ENCODE measurements at regions not wholly inside any gene's neighbourhood (a gene's known extent, or its start where the extent isn't known, plus 50 kb on each side); places are given as distances from the start of the nearest gene placed in this dataset.

DNA sequence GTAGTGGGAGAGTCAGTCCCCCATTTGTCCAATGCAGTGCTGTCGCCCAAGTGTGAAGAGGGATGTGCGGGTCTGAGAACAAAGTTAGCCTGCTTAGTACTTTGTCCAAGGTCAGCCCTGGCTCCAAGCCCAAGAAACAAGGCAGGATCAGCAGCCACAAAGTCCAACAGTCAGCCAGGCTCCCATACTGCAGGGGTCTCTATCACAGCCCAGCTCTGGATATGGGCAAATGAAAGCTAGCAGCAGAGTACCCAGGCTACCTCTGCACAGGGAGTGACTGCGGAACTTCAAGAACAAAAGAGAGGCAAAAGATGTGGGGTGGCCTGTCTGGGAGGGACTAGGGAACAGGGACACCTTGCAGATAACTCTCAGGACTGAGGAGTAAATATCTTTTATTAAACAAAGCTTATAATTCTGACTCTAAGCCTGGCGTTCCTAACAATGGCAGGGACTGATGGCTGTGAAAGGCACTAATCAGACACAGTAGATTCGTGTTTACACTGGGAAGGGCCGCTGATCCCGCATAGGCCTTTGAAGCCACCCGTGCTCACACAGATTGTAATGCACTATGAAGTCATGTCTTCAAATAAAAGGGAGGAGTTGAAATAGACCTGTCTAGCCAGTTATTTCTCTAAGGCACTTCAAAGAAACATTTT lies 91.0 kb upstream of the EEA1 start:
- no peaks in the 10 kb centered on the region for H3K9me3 ChIP-seq (ENCODE audit: control insufficient read depth, low read length, poor library complexity, severe bottlenecking)
- no peaks in the 10 kb centered on the region for H3K4me1 Mint-ChIP-seq
- no peak for DNase-seq
- no peak overlapping the region for H3K4me3 Mint-ChIP-seq
- no peak for ATAC-seq
- peaks cover 4% of the 10 kb centered on the region for H3K27me3 Mint-ChIP-seq
- H3K27ac Mint-ChIP-seq = no peak overlapping the region
- no peaks in the 10 kb centered on the region for H3K36me3 Mint-ChIP-seq (ENCODE audit: low read depth)

DNA sequence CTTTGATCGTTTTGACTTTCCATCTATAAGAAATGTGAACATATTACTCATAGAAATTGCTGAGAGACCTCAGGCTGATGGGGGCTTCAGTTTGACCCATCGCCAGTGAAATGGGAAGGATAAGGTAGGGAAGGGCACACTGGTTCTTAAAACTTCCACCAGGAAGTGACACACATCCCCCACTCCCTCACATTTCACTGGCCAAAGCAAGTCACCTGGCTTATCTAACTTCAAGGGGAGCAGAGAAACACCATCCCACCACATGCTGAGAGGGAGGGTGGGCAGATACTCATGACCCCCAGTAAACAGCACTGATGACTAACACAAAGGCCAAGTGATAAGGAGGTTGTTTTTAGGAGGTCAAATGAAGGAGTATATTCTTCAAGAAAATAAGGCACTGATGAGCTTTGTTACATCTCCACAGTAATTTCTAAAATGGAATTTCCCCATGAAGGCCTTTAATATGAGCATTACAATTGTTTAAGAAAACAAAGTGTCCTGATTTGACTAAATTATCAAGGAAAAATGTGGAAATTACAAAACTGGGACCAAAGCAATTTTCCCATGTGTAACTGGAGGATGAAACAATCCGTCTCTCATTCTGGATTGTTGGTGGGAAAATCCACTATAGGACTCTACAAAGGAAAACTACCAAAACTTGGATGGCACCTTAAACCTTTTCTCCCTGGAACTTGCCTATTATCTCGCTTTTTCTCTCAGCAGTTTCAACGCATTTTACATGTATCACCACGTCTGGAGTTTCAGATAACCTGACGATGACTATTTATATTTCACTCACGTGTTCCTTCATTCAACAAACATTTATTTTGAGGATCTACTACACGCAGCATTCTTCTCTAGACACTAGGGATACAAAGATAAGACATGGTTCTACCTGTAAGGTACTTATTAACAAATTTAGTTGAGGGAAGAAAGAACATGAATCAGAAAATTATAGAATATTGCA lies 91.8 kb upstream of the EEA1 start:
- Mint-ChIP-seq H3K27ac (peak overlapping the region; percentile 34), H3K27me3 (peaks cover 4% of the 10 kb centered on the region), H3K36me3 (ENCODE audit: low read depth) (no peaks in the 10 kb centered on the region), H3K4me1 (no peaks in the 10 kb centered on the region), H3K4me3 (no peak overlapping the region)
- H3K9me3 ChIP-seq (ENCODE audit: control insufficient read depth, low read length, poor library complexity, severe bottlenecking) = no peaks in the 10 kb centered on the region
- ATAC-seq (no peak), DNase-seq (no peak)

DNA sequence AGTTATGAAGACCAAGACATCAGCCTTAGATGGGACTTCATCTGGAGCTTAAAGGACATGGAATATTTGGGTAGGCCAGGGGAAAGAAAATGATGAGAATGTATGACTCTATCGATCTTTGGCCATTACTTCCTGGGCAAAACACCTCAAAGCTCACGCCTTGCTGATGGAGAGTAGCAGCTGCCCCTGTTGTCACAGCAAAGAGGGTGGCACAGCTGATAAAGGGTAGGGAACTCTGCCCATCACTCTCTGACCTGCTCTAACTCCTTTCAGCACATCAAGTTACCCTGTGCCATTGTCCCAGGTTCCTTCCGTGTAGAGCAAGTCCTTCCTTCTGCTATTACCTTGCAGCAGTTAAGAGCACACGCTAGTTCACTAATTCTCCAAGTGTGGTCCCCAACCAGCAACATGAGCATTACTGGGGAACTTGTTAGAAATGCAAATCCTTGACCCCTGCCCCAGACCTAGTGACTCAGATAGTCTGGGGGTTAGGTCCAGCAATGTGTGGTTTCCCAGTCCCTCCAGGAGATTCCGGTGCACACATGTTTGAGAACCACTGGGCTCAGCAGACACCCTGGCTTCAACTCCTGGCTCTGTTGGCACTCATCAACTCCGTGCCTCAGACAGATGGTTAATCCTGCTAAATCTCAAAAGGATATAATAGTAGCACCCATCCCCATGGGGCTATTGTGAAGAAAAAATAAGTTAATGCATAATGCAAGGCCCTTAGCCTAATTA lies 93.7 kb upstream of the EEA1 start:
- Mint-ChIP-seq H3K27ac (no peak overlapping the region), H3K4me1 (no peaks in the 10 kb centered on the region), H3K36me3 (ENCODE audit: low read depth) (no peaks in the 10 kb centered on the region), H3K4me3 (no peak overlapping the region), H3K27me3 (peaks cover 4% of the 10 kb centered on the region)
- DNase-seq = no peak
- H3K9me3 ChIP-seq (ENCODE audit: control insufficient read depth, low read length, poor library complexity, severe bottlenecking) = no peaks in the 10 kb centered on the region
- no peak for ATAC-seq

DNA sequence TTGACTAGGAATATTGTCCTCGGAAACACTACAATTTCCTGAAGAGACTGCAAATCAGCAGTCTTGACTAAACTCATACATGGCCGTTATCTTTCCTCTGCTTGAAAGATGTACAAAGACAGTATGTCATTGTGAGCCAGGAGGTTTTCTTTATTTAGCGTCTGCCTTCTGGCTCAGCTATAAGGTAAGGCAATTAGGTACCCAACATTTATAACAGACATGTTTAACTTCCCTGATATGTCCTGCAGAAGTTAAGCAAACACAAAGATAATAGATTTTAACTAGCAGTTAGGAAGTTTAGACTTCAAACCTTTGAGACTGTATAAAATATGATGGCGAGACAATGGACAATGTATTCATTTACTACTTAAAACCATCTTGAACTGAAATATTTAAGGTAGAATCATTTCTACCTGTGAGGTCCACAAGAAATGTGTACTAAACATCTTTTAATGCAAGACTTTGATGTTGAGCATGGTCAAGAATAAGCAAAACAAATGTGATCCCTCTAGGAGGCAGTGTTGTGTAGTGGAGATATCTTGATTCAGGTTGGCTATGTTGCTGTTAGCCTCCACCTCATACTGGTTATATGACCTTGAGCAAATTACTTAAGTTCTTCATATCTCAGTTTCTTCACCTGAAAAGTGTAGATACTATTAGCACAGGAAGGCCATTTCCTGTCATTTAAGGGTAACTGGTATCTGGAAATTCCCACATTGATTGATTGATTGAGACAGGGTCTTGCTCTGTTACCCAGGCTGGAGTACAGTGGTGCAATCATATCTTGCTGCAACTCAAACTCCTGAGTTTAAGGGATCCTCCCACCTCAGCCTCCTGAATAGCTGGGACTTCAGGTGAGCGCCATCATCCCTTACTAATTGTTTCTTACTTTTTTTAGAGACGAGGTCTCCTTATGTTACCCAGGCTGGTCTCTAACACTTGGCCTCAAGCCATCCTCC lies 96.3 kb upstream of the EEA1 start:
- ATAC-seq = no peak

DNA sequence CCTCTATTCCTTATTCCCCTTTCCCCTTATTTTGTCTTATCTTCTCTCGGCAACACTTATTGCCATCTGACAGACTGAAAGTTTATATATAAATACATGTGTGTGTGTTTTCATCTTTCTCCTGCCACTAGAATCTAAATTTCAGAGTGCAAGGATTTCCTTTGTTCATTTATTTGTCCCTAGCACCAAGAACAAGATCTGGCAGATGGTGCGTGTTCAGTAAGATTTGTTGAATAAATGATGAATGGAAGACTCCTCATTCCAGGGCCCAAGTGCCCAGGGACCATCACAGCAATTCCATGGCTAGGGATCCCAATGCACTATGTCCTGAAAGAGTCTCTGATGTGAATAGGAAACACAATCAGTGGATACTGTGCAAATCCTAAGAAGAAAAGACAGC lies 97.9 kb upstream of the EEA1 start:
- H3K27me3 Mint-ChIP-seq = peaks cover 6% of the 10 kb centered on the region

More for the DNA sequence above, 96.3 kb upstream of the EEA1 start:
- peaks cover 10% of the 10 kb centered on the region for H3K27me3 Mint-ChIP-seq
- H3K9me3 ChIP-seq (ENCODE audit: control insufficient read depth, low read length, poor library complexity, severe bottlenecking) = no peaks in the 10 kb centered on the region
- no peaks in the 10 kb centered on the region for H3K36me3 Mint-ChIP-seq (ENCODE audit: low read depth)
- H3K27ac Mint-ChIP-seq = no peak overlapping the region
- no peak overlapping the region for H3K4me3 Mint-ChIP-seq
- H3K4me1 Mint-ChIP-seq = no peaks in the 10 kb centered on the region
- DNase-seq = no peak

DNA sequence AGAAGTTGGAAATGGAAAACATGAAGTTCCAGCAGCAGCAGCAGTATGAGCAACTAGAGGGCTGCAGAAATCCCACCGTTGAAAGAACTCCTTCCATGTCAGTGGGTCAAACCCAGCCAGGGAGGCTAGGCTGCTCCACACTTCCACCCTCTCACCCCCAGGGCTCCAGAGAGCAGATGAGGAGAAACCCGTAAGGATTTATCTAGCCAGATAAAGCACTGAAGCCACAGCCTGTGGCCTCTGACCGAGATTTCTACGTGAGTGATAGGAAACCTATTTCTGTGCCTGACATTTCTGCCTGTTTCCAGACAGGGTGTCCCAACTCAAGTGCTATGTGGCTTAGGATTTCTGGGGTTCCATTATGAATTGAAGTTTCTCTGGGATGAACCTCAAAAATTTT lies 100.0 kb upstream of the EEA1 start:
- Mint-ChIP-seq H3K4me1 (no peaks in the 10 kb centered on the region), H3K27me3 (peaks cover 15% of the 10 kb centered on the region)

More for the DNA sequence above, 97.9 kb upstream of the EEA1 start:
- no peaks in the 10 kb centered on the region for H3K9me3 ChIP-seq (ENCODE audit: control insufficient read depth, low read length, poor library complexity, severe bottlenecking)
- Mint-ChIP-seq H3K4me1 (no peaks in the 10 kb centered on the region), H3K4me3 (no peak overlapping the region), H3K27ac (no peak overlapping the region), H3K36me3 (ENCODE audit: low read depth) (no peaks in the 10 kb centered on the region)
- DNase-seq = no peak
- ATAC-seq = no peak

DNA sequence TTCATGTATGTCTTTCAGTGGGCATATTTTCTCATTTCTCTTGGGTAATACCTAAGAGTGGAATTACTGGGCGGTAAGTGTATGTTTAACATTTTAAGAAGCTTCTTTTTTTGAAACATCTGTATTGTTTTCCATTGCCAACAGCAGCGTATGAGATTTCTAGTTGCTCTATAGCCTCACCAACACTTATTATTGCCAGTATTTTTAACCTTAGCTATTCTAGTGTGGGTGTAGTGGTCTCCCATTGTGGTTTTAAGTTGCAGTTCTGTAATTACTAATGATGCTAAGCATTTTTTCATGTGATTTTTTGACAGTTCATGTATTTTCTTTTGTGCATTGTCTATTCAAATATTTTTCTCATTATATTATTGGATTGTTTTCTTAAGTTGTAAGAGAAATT lies 101.9 kb upstream of the EEA1 start:
- Mint-ChIP-seq H3K4me1 (no peaks in the 10 kb centered on the region), H3K4me3 (no peak overlapping the region), H3K27ac (no peak overlapping the region), H3K27me3 (peaks cover 29% of the 10 kb centered on the region), H3K36me3 (ENCODE audit: low read depth) (no peaks in the 10 kb centered on the region)
- ATAC-seq = no peak
- H3K9me3 ChIP-seq (ENCODE audit: control insufficient read depth, low read length, poor library complexity, severe bottlenecking) = no peaks in the 10 kb centered on the region
- no peak for DNase-seq

More for the DNA sequence above, 100.0 kb upstream of the EEA1 start:
- DNase-seq (no peak), ATAC-seq (no peak)
- H3K36me3 Mint-ChIP-seq (ENCODE audit: low read depth) = no peaks in the 10 kb centered on the region
- H3K4me3 Mint-ChIP-seq = no peak overlapping the region
- no peak overlapping the region for H3K27ac Mint-ChIP-seq
- H3K9me3 ChIP-seq (ENCODE audit: control insufficient read depth, low read length, poor library complexity, severe bottlenecking) = no peaks in the 10 kb centered on the region

DNA sequence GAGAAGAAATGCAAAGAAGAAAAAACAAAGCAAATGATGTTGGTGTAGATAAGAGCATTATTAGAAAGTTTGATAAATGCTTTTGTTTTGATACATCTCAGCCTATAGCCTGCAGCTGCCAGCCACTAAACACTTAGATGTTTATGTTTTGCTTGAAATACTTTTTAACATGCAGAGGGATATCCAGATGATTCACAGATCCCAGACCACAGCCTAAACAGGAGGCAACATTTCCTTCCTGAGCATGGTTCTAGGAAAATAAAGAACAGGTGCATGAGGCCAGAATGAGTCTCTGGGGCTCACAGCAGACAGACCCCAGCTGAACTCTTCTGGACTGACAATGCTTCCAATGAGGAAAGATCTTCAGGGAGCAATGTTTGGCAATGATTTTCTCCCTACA lies 103.7 kb upstream of the EEA1 start:
- no peaks in the 10 kb centered on the region for H3K9me3 ChIP-seq (ENCODE audit: control insufficient read depth, low read length, poor library complexity, severe bottlenecking)
- Mint-ChIP-seq H3K4me3 (no peak overlapping the region), H3K27ac (no peak overlapping the region), H3K36me3 (ENCODE audit: low read depth) (no peaks in the 10 kb centered on the region), H3K27me3 (peaks cover 29% of the 10 kb centered on the region), H3K4me1 (no peaks in the 10 kb centered on the region)
- DNase-seq (no peak), ATAC-seq (no peak)

DNA sequence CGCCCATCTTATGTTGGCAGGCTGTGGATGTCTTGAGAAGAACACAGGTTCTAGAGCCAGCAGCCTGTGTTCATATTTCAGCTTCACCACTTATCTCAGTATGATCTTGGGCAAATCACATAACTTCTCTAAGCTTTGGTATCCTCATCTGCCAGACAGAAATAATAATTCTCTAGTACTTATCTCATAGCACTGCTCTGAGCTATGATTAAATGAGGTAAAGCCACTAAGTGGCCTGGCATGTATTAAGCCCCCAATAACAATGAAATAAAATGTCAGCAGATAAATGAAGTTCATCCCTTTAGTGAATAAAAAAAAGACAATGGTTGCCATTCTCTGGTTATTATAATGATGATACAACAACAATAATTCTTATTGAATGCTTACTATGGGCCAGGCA lies 104.9 kb upstream of the EEA1 start:
- DNase-seq = no peak
- no peaks in the 10 kb centered on the region for H3K4me1 Mint-ChIP-seq
- H3K27ac Mint-ChIP-seq = no peak overlapping the region
- ATAC-seq = no peak
- no peaks in the 10 kb centered on the region for H3K9me3 ChIP-seq (ENCODE audit: control insufficient read depth, low read length, poor library complexity, severe bottlenecking)
- H3K4me3 Mint-ChIP-seq = no peak overlapping the region
- H3K27me3 Mint-ChIP-seq = peaks cover 28% of the 10 kb centered on the region
- H3K36me3 Mint-ChIP-seq (ENCODE audit: low read depth) = no peaks in the 10 kb centered on the region

DNA sequence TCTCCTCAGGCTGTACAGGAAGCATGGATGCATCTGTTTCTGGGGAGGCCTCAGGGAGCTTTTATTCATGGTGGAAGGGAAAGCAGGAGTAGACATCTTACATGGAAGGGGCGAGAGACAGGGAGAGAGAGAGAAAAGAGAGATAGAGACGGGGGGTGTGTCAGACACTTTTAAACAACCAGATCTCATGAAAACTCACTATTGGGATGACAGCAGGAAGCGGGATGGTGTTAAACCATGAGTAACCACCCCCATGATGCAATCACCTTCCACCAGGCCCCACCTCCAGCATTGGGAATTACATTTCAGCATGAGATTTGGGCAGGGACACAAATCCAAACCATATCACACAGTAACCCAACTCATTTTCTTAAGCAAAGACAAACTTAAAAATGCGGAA lies 110.0 kb upstream of the EEA1 start:
- DNase-seq (no peak), ATAC-seq (no peak)
- Mint-ChIP-seq H3K27me3 (peaks cover 42% of the 10 kb centered on the region), H3K4me3 (no peak overlapping the region), H3K27ac (no peak overlapping the region), H3K4me1 (no peaks in the 10 kb centered on the region), H3K36me3 (ENCODE audit: low read depth) (peaks cover 2% of the 10 kb centered on the region)
- H3K9me3 ChIP-seq (ENCODE audit: control insufficient read depth, low read length, poor library complexity, severe bottlenecking) = no peaks in the 10 kb centered on the region

DNA sequence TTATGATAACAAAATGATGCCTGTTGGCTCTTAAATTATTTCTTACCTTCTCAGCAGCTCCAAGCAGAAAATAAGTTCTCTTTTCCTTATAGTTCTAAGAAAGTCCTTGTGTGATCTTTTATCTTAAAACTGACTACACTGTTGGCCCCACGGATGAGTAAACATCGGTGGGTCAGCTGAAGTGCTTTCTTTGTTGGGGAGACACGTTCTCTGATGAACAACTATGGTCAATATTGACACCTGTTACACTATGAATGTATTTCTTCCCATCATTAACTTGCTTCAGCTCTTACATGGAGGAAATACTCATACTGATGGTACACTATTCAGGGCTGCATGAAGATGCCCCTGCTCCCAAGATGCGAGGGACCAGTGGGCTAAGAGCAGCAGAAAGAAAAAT lies 110.8 kb upstream of the EEA1 start:
- peaks cover 40% of the 10 kb centered on the region for H3K27me3 Mint-ChIP-seq
- no peak overlapping the region for H3K4me3 Mint-ChIP-seq
- H3K9me3 ChIP-seq (ENCODE audit: control insufficient read depth, low read length, poor library complexity, severe bottlenecking) = no peaks in the 10 kb centered on the region
- DNase-seq = no peak
- no peak overlapping the region for H3K27ac Mint-ChIP-seq
- peaks cover 2% of the 10 kb centered on the region for H3K36me3 Mint-ChIP-seq (ENCODE audit: low read depth)
- ATAC-seq = no peak
- H3K4me1 Mint-ChIP-seq = no peaks in the 10 kb centered on the region

DNA sequence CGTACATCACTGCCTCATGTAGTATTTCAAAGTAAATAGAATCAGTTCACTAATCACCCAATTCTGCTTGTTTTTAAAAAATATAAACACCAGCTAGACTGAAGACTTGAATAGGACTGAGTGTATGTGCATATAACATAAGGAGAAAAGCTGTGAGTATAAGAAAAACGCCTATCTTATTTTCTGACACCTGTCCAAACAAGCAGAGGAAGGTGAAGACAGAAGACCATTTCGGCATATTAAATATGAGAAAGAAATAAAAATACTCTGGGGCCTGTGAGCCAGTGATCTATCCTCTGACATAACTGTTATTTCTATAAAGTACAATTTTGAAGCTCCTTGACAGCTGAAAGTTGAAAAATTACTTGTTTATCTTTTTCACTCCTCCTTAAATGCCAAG lies 111.3 kb upstream of the EEA1 start:
- ATAC-seq (no peak), DNase-seq (no peak)
- H3K27me3 Mint-ChIP-seq = peaks cover 36% of the 10 kb centered on the region
- no peak overlapping the region for H3K27ac Mint-ChIP-seq
- H3K4me1 Mint-ChIP-seq = no peaks in the 10 kb centered on the region
- no peaks in the 10 kb centered on the region for H3K9me3 ChIP-seq (ENCODE audit: control insufficient read depth, low read length, poor library complexity, severe bottlenecking)
- H3K36me3 Mint-ChIP-seq (ENCODE audit: low read depth) = peaks cover 2% of the 10 kb centered on the region
- no peak overlapping the region for H3K4me3 Mint-ChIP-seq
